Lung (tissue), 11 donors: ENCODE measurements at regions not wholly inside any gene's neighbourhood (a gene's known extent, or its start where the extent isn't known, plus 50 kb on each side); places are given as distances from the start of the nearest gene placed in this dataset.

Experiments used
- ATAC-seq: fragments of 200-7000 bp; cut with Tn5 transposase; one replicate; pipeline ENCODE4 v1.9.1; 2020; ENCODE audit warnings: moderate number of reproducible peaks; ENCODE audit not compliant: insufficient read depth, low FRiP score
- DNase-seq, 3 donors: peaks; one replicate each; pipeline ENCODE4 v3.0.0-alpha.2; 2013 to 2017
- H3K27ac ChIP-seq, 2 donors: one replicate each; pipeline ENCODE4 v1.5.1; 2013; ENCODE audit warnings: mild to moderate bottlenecking in 2 of 2, moderate library complexity in 2 of 2, control low read depth in 1 of 2, inconsistent platforms in 1 of 2, low read depth in 1 of 2, low read length in 1 of 2
- H3K27me3 ChIP-seq, 3 donors: one replicate each; pipeline ENCODE4 v1.5.1; 2013; ENCODE audit warnings: low read length in 2 of 3; ENCODE audit not compliant: control insufficient read depth in 3 of 3, insufficient read depth in 3 of 3
- H3K36me3 ChIP-seq, 4 donors: one replicate each; pipeline ENCODE4 v1.5.1; 2013; ENCODE audit warnings: low read length in 4 of 4, mild to moderate bottlenecking in 1 of 4, moderate library complexity in 1 of 4; ENCODE audit not compliant: control insufficient read depth in 4 of 4, insufficient read depth in 4 of 4
- H3K4me1 ChIP-seq, 5 donors: one replicate each; pipeline ENCODE4 v1.5.1; 2013; ENCODE audit warnings: low read length in 5 of 5, mild to moderate bottlenecking in 2 of 5, moderate library complexity in 1 of 5; ENCODE audit not compliant: control insufficient read depth in 5 of 5, insufficient read depth in 5 of 5
- H3K4me3 ChIP-seq: one replicate; pipeline ENCODE4 v1.5.1; 2013; ENCODE audit warnings: mild to moderate bottlenecking, control low read depth, moderate library complexity
- H3K9ac ChIP-seq, 2 donors: one replicate each; pipeline ENCODE4 v1.5.1; 2013; ENCODE audit warnings: low read length in 2 of 2, control low read depth in 1 of 2; ENCODE audit not compliant: insufficient read depth in 1 of 2
- H3K9me3 ChIP-seq, 4 donors: one replicate each; pipeline ENCODE4 v1.5.1; 2013; ENCODE audit warnings: low read length in 3 of 4, mild to moderate bottlenecking in 1 of 4, moderate library complexity in 1 of 4; ENCODE audit not compliant: control insufficient read depth in 4 of 4, insufficient read depth in 3 of 4
- CTCF ChIP-seq: IDR thresholded peaks from 2 replicates; pipeline ENCODE4 v1.5.1; 2012; ENCODE audit warnings: mild to moderate bottlenecking; ENCODE audit errors: control extremely low read depth, extremely low read depth
- WGBS, 2 donors: extraction: QIAGEN DNeasy Blood & Tissue Kit; methylation state at CpG; one replicate each; pipeline ENCODE4 v1.1.7; 2013; 5-methylcytosine and 5-hydroxymethylcytosine counted together
- donor health status: control.
- donor health status: control.
- donor health status: Bipolar disorder and iron deficiency.
- donor health status: healthy.
- donor health status: DM: yes; HTN: yes; CAD: no.

- Histone ChIP-seq H3K36me3 (no peaks in the 10 kb centered on the region), H3K9me3 (no peaks in the 10 kb centered on the region), H3K4me1 (no peaks in the 10 kb centered on the region), H3K27me3 (no peaks in the 10 kb centered on the region), H3K27ac (no peak overlapping the region), H3K4me3 (no peak overlapping the region), H3K9ac (no peak overlapping the region)
- ATAC-seq, result no peak
- TF ChIP-seq CTCF, result no peak
- no peak for DNase-seq
- 74 to 88% methylated on average over 5 of the region's 5 CpGs for WGBS, 2 donors
Measured at GRCh38 chr5:155619688-155620087, 606.1 kb downstream of the KIF4B start.

- DNase-seq (peak in 2 of 3 donors; percentile 5 to 6), ATAC-seq (no peak)
- no peaks in the 10 kb centered on the region for H3K36me3 ChIP-seq
- no peaks in the 10 kb centered on the region for H3K4me1 ChIP-seq
- H3K27ac ChIP-seq, result no peak overlapping the region
- no peak overlapping the region for H3K4me3 ChIP-seq
- no peaks in the 10 kb centered on the region for H3K9me3 ChIP-seq
- TF ChIP-seq CTCF, result no peak
- H3K9ac ChIP-seq, result no peak overlapping the region
- 15 to 25% methylated on average over 7 of the region's 7 CpGs for WGBS, 2 donors
- no peaks in the 10 kb centered on the region for H3K27me3 ChIP-seq
Measured at GRCh38 chr5:155620821-155621410, 607.4 kb downstream of the KIF4B start.

GRCh38 chr5:155624597-155625241, 611.2 kb downstream of the KIF4B start:
- ATAC-seq (no peak), DNase-seq (no peak)
- H3K36me3 ChIP-seq, result no peaks in the 10 kb centered on the region

More at GRCh38 chr5:155624597-155625241, 611.2 kb downstream of the KIF4B start:
- WGBS, 2 donors, result 67 to 68% methylated on average over 5 of the region's 5 CpGs
- Histone ChIP-seq H3K9ac (no peak overlapping the region), H3K4me1 (no peaks in the 10 kb centered on the region), H3K27ac (no peak overlapping the region), H3K9me3 (no peaks in the 10 kb centered on the region), H3K4me3 (no peak overlapping the region), H3K27me3 (no peaks in the 10 kb centered on the region)
- TF ChIP-seq CTCF, result no peak
